Left ventricle myocardium inferior (tissue), 1 donor: ENCODE measurements at regions not wholly inside any gene's neighbourhood (a gene's known extent, or its start where the extent isn't known, plus 50 kb on each side); places are given as distances from the start of the nearest gene placed in this dataset.

Experiments used
- DNase-seq: peaks from one replicate; pipeline ENCODE4 v3.0.0-alpha.2; 2020
- H3K27ac ChIP-seq: fragments of 200-600 bp; replicated peaks from 2 replicates; pipeline ENCODE4 v1.8.0; 2021
- H3K27me3 ChIP-seq: fragments of 200-600 bp; 2 replicates; pipeline ENCODE4 v1.8.0; 2021; ENCODE audit warnings: low read depth
- H3K36me3 ChIP-seq: fragments of 200-600 bp; 2 replicates; pipeline ENCODE4 v1.8.0; 2021
- H3K4me1 ChIP-seq: fragments of 200-600 bp; 2 replicates; pipeline ENCODE4 v1.8.0; 2021
- H3K4me3 ChIP-seq: fragments of 200-600 bp; 2 replicates; pipeline ENCODE4 v1.8.0; 2021; ENCODE audit warnings: mild to moderate bottlenecking, moderate library complexity
- H3K9me3 ChIP-seq: fragments of 200-600 bp; replicated peaks from 2 replicates; pipeline ENCODE4 v1.8.0; 2021
- intact Hi-C: fragments of 100-400 bp; cut with micrococcal nuclease; formaldehyde crosslinking; loops from one replicate; pipeline ENCODE4 v1.11.0; 2022
- TF ChIP-seq, protein P1 (sequence below): fragments of 200-600 bp; IDR thresholded peaks from 2 replicates; pipeline ENCODE4 v1.8.0; 2021; ENCODE audit warnings: antibody characterized with exemption, mild to moderate bottlenecking, borderline replicate concordance
- donor health status: DM: no; HTN: yes; CAD: no; lungs with severe emphysema.

DNA sequence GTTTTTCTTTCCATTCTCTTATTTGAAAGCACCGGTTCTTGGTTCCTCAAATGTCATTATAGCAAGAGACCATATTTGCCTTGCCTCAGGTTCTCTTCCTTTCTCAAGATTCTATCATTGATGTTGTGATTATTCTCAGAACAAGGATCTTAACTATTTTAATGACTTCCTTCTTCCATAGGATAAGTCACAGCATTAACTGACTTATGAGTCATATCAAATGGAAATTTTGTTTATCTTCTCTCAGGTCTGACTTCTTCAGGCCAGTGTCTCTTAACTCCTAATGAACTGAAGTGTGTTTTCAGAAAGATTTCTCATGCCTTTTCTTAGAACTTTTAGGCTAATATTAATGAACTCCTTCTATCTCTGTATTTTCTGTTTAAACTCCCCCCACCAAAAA lies 794.6 kb upstream of the LRRN3 start:
- DNase-seq: no peak

GRCh38 chr7:110307776-110308175 lies 783.2 kb upstream of the LRRN3 start:
- no peak for DNase-seq
- intact Hi-C loops: no loop called here
- H3K27ac ChIP-seq: no peak overlapping the region
- H3K36me3 ChIP-seq: no peaks in the 10 kb centered on the region
- TF ChIP-seq, protein P1, sequence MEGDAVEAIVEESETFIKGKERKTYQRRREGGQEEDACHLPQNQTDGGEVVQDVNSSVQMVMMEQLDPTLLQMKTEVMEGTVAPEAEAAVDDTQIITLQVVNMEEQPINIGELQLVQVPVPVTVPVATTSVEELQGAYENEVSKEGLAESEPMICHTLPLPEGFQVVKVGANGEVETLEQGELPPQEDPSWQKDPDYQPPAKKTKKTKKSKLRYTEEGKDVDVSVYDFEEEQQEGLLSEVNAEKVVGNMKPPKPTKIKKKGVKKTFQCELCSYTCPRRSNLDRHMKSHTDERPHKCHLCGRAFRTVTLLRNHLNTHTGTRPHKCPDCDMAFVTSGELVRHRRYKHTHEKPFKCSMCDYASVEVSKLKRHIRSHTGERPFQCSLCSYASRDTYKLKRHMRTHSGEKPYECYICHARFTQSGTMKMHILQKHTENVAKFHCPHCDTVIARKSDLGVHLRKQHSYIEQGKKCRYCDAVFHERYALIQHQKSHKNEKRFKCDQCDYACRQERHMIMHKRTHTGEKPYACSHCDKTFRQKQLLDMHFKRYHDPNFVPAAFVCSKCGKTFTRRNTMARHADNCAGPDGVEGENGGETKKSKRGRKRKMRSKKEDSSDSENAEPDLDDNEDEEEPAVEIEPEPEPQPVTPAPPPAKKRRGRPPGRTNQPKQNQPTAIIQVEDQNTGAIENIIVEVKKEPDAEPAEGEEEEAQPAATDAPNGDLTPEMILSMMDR: no peak
- peaks cover 19% of the 10 kb centered on the region for H3K9me3 ChIP-seq
- no peaks in the 10 kb centered on the region for H3K4me1 ChIP-seq
- no peaks in the 10 kb centered on the region for H3K27me3 ChIP-seq
- no peak overlapping the region for H3K4me3 ChIP-seq

More for the DNA sequence above, 794.6 kb upstream of the LRRN3 start:
- TF ChIP-seq, protein P1: no peak
- H3K9me3 ChIP-seq: peaks cover 3% of the 10 kb centered on the region
- H3K27me3 ChIP-seq: no peaks in the 10 kb centered on the region
- H3K27ac ChIP-seq: no peak overlapping the region
- intact Hi-C loops: no loop called here
- no peak overlapping the region for H3K4me3 ChIP-seq
- H3K36me3 ChIP-seq: no peaks in the 10 kb centered on the region
- no peaks in the 10 kb centered on the region for H3K4me1 ChIP-seq

DNA sequence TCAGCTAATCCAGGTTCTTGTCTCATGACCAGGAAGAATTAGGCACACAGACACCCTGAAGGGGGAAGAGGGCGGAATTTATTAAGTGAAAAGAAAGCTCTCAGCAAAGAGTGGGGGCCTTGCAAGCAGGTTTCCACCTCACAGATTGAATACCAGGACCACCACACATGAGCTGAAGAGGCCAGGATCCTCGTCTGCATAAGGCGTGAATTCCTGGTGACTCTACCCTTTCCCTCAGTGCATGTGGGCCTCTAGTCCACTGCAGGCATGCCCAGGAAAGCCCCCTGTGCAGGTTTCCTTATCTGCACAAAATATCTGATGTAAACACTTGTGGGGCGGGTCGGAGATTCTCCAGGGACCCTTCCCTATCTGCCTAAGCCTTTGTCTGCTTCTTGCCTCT lies 782.1 kb upstream of the LRRN3 start:
- Histone ChIP-seq H3K36me3 (no peaks in the 10 kb centered on the region), H3K4me1 (no peaks in the 10 kb centered on the region), H3K4me3 (no peak overlapping the region), H3K27ac (no peak overlapping the region), H3K9me3 (peaks cover 19% of the 10 kb centered on the region), H3K27me3 (no peaks in the 10 kb centered on the region)
- TF ChIP-seq, protein P1: no peak
- intact Hi-C loops: no loop called here
- DNase-seq: no peak

- H3K27ac ChIP-seq: no peak overlapping the region
- no peaks in the 10 kb centered on the region for H3K27me3 ChIP-seq
- DNase-seq: no peak
- TF ChIP-seq, protein P1: no peak
- no peak overlapping the region for H3K4me3 ChIP-seq
- H3K9me3 ChIP-seq: peaks cover 19% of the 10 kb centered on the region
- intact Hi-C loops: no loop called here
- H3K4me1 ChIP-seq: no peaks in the 10 kb centered on the region
- no peaks in the 10 kb centered on the region for H3K36me3 ChIP-seq
These were observed 781.0 kb upstream of the LRRN3 start for GRCh38 chr7:110309941-110310340.

GRCh38 chr7:110311556-110311955 lies 779.4 kb upstream of the LRRN3 start:
- no peak for DNase-seq
- intact Hi-C loops: no loop called here

More at GRCh38 chr7:110311556-110311955, 779.4 kb upstream of the LRRN3 start:
- Histone ChIP-seq H3K4me3 (no peak overlapping the region), H3K9me3 (peaks cover 19% of the 10 kb centered on the region), H3K36me3 (no peaks in the 10 kb centered on the region), H3K27me3 (no peaks in the 10 kb centered on the region), H3K27ac (no peak overlapping the region), H3K4me1 (no peaks in the 10 kb centered on the region)
- TF ChIP-seq, protein P1: no peak
